OCI-LY3 (cell line): ENCODE measurements at regions not wholly inside any gene's neighbourhood (a gene's known extent, or its start where the extent isn't known, plus 50 kb on each side); places are given as distances from the start of the nearest gene placed in this dataset.
A peak's percentile ranks its signal among the peaks of the same experiment; 100 is the strongest.

Experiments used
- H2AFZ ChIP-seq: fragments of 200-600, 300-600 bp; shearing (Covaris generic); 2 replicates; pipeline ENCODE4 v1.6.0; 2014; ENCODE audit warnings: antibody characterized with exemption, low read depth, low read length
- H3K27ac ChIP-seq: fragments of 200-600, 300-600 bp; sonication (generic); 2 replicates; pipeline ENCODE4 v1.5.1; 2014; ENCODE audit warnings: mild to moderate bottlenecking, low read length, moderate library complexity, mixed read lengths
- H3K27me3 ChIP-seq: fragments of 200-600, 300-600 bp; sonication (generic); 2 replicates; pipeline ENCODE4 v1.6.1; 2014; ENCODE audit warnings: low read depth, low read length, mixed read lengths
- H3K36me3 ChIP-seq: fragments of 200-600, 300-600 bp; sonication (generic); replicated peaks from 2 replicates; pipeline ENCODE3; 2014; ENCODE audit warnings: low read depth, low read length, mixed read lengths
- H3K4me1 ChIP-seq: fragments of 300-600, 200-600 bp; sonication (generic); 2 replicates; pipeline ENCODE4 v1.6.1; 2014; ENCODE audit warnings: low read length, mixed read lengths
- H3K4me2 ChIP-seq: fragments of 200-600, 300-600 bp; sonication (generic); 2 replicates; pipeline ENCODE4 v1.6.1; 2014; ENCODE audit warnings: low read length, mixed read lengths
- H3K4me3 ChIP-seq: fragments of 300-600, 200-600 bp; sonication (generic); 2 replicates; pipeline ENCODE4 v1.5.1; 2014; ENCODE audit warnings: antibody characterized with exemption, mild to moderate bottlenecking, low read length, moderate library complexity
- H3K79me2 ChIP-seq: fragments of 300-600, 200-600 bp; shearing (Covaris generic); 2 replicates; pipeline ENCODE4 v1.6.1; 2014; ENCODE audit warnings: mild to moderate bottlenecking, low read length, mixed read lengths
- H3K9ac ChIP-seq: fragments of 300-600, 200-600 bp; shearing (Covaris generic); 2 replicates; pipeline ENCODE4 v1.6.0; 2014; ENCODE audit warnings: mild to moderate bottlenecking, low read length, moderate library complexity
- H3K9me3 ChIP-seq: fragments of 200-600, 300-600 bp; shearing (Covaris generic); 2 replicates; pipeline ENCODE4 v1.6.1; 2014; ENCODE audit warnings: low read length, mixed read lengths; ENCODE audit not compliant: insufficient read depth
- H4K20me1 ChIP-seq: fragments of 200-600, 300-600 bp; sonication (generic); 2 replicates; pipeline ENCODE4 v1.6.1; 2016; ENCODE audit warnings: low read length, mixed read lengths; ENCODE audit not compliant: insufficient read depth
- EZH2phosphoT487 ChIP-seq: fragments of 200-600 bp; shearing (Covaris generic); IDR thresholded peaks from 2 replicates; pipeline ENCODE4 v1.6.1; 2018; ENCODE audit warnings: antibody characterized with exemption, mixed run types, low read depth
- TF ChIP-seq, protein P1 (sequence below): fragments of 200-600, 300-600 bp; sonication (generic); IDR thresholded peaks from 2 replicates; pipeline ENCODE4 v1.5.1; 2014; ENCODE audit warnings: antibody characterized with exemption, low read length, low read depth

DNA sequence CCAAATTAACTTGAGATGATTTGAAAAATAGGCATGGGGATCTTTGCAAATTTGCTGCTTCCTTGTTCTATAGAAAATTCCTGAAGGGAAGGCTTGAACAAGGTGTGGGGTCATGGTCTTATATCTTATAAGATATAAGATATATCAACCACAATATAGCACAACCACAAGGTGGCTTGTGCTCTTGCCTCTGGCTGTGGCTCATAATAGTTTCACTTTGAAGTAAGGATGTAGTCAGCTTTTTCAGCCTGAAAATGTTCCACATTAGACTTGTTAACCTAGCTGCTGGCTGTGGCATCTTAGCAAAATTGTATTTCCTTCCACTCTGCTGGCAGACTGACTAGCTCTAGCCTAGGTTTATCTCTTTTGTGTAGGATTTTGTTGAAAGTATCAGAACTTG lies 169.7 kb downstream of the KLF5 start:
- Histone ChIP-seq H3K4me1 (peaks cover 50% of the 10 kb centered on the region), H3K79me2 (no peaks in the 10 kb centered on the region), H2AFZ (0 out of 2 replicates have a peak overlapping the region, but pooled peaks have one; percentile 6), H3K27me3 (no peaks in the 10 kb centered on the region), H3K4me3 (no peak overlapping the region), H3K9ac (no peak overlapping the region), H3K27ac (no peak overlapping the region), H3K4me2 (0 out of 2 replicates have a peak overlapping the region, but pooled peaks have one; percentile 2), H4K20me1 (no peaks in the 10 kb centered on the region), H3K36me3 (no peaks in the 10 kb centered on the region), H3K9me3 (peaks cover 4% of the 10 kb centered on the region; the same call in 1 of the 2 replicates)
- TF ChIP-seq EZH2phosphoT487 = no peak
- TF ChIP-seq, protein P1, sequence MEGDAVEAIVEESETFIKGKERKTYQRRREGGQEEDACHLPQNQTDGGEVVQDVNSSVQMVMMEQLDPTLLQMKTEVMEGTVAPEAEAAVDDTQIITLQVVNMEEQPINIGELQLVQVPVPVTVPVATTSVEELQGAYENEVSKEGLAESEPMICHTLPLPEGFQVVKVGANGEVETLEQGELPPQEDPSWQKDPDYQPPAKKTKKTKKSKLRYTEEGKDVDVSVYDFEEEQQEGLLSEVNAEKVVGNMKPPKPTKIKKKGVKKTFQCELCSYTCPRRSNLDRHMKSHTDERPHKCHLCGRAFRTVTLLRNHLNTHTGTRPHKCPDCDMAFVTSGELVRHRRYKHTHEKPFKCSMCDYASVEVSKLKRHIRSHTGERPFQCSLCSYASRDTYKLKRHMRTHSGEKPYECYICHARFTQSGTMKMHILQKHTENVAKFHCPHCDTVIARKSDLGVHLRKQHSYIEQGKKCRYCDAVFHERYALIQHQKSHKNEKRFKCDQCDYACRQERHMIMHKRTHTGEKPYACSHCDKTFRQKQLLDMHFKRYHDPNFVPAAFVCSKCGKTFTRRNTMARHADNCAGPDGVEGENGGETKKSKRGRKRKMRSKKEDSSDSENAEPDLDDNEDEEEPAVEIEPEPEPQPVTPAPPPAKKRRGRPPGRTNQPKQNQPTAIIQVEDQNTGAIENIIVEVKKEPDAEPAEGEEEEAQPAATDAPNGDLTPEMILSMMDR = peak; percentile 21; the same call in 1 of the 2 replicates

DNA sequence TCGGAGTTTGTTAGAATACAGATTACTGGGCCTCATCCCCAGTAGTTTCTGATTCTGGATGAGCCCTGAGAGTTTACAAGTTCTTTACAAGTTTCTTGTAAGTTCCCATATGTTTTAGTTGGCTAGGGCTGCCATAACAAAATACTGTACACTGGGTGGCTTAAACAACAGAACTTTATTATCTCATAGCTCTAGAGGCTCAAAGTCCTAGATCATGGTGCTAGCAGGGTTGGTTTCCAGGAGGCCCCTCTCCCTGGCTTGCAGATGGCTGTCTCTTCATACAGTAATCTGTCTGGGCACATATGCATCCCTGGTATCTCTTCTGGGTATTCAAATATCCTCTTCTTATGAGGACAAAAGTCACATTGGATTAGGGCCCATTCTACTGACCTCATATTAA lies 167.2 kb downstream of the KLF5 start:
- Histone ChIP-seq H2AFZ (no peak overlapping the region), H3K27ac (no peak overlapping the region), H3K36me3 (no peaks in the 10 kb centered on the region), H4K20me1 (no peaks in the 10 kb centered on the region), H3K9me3 (peaks cover 4% of the 10 kb centered on the region; the same call in 1 of the 2 replicates), H3K4me1 (peaks cover 57% of the 10 kb centered on the region), H3K4me2 (no peak overlapping the region), H3K9ac (no peak overlapping the region), H3K27me3 (no peaks in the 10 kb centered on the region), H3K79me2 (no peaks in the 10 kb centered on the region), H3K4me3 (no peak overlapping the region)
- TF ChIP-seq EZH2phosphoT487 = no peak
- TF ChIP-seq, protein P1 = no peak

DNA sequence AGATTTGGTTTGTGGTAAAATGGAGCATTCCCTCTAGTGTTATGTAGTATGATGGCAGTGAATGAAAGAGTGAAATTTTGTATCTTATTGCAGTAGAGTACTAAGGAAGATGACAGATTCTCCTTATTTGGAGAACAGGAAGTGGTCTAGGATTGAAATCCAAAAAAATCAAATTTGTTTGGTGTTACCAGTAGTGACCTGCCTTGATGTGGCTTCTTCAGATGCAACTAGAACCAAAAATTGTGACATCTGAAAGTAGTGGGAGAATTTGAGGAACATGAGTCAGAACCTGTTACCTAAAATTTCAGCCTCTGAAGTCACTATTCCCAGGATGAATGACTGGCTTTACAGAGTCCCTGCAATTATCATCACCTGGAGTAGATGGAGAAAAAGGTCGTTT lies 165.9 kb downstream of the KLF5 start:
- Histone ChIP-seq H3K79me2 (no peaks in the 10 kb centered on the region), H3K27ac (no peak overlapping the region), H3K4me1 (peaks cover 48% of the 10 kb centered on the region), H3K9me3 (peaks cover 4% of the 10 kb centered on the region; the same call in 1 of the 2 replicates), H3K4me2 (no peak overlapping the region), H3K9ac (no peak overlapping the region), H3K36me3 (no peaks in the 10 kb centered on the region), H4K20me1 (no peaks in the 10 kb centered on the region), H3K4me3 (no peak overlapping the region), H2AFZ (no peak overlapping the region), H3K27me3 (no peaks in the 10 kb centered on the region)
- TF ChIP-seq, protein P1 = no peak
- no peak for TF ChIP-seq EZH2phosphoT487

DNA sequence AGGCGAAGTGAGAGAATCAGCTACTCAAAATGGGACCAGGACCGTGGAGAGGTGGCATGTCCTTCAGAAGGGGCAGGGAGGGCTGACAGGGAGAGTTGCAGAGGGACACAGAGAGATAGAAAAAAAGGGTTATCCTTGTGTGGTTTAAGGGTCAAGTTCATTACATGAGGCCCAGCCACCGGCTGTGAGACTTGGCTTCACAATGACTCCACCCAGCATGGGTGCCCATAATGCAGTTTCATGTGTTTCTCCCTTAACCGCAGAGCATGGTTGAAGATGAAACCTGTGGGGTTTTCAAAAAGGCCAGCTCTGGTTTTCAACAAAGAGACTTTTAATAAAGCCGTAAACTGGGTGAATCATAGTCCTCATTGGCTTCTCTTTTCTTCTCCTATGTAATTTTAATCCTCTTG lies 164.6 kb downstream of the KLF5 start:
- Histone ChIP-seq H4K20me1 (no peaks in the 10 kb centered on the region), H3K79me2 (no peaks in the 10 kb centered on the region), H3K4me1 (peaks cover 36% of the 10 kb centered on the region), H3K27me3 (0 out of 2 replicates have a peak, but pooled peaks cover 3% of the 10 kb centered on the region), H3K36me3 (no peaks in the 10 kb centered on the region), H3K9me3 (no peaks in the 10 kb centered on the region), H3K4me2 (peak overlapping the region; percentile 21), H3K27ac (no peak overlapping the region), H3K4me3 (0 out of 2 replicates have a peak overlapping the region, but pooled peaks have one; percentile 15), H3K9ac (no peak overlapping the region), H2AFZ (peak overlapping the region; percentile 9; the same call in 1 of the 2 replicates)
- TF ChIP-seq, protein P1 = no peak
- TF ChIP-seq EZH2phosphoT487 = no peak
